HFFc6 (cell line): ENCODE measurements at regions not wholly inside any gene's neighbourhood (a gene's known extent, or its start where the extent isn't known, plus 50 kb on each side); places are given as distances from the start of the nearest gene placed in this dataset.

Experiments used
- DNase-seq: peaks from one replicate; pipeline ENCODE4 v3.0.0-alpha.2; 2018
- H3K27ac Mint-ChIP-seq: 2 replicates; pipeline ENCODE4 v1.8.0; 2020; ENCODE audit warnings: mild to moderate bottlenecking, mixed read lengths
- H3K27me3 Mint-ChIP-seq: 2 replicates; pipeline ENCODE4 v1.8.0; 2021; ENCODE audit warnings: mild to moderate bottlenecking, moderate library complexity, mixed read lengths; ENCODE audit not compliant: insufficient read depth
- H3K36me3 Mint-ChIP-seq: 2 replicates; pipeline ENCODE4 v1.8.0; 2021; ENCODE audit warnings: low read depth, mixed read lengths
- H3K4me1 Mint-ChIP-seq: 2 replicates; pipeline ENCODE4 v1.8.0; 2020; ENCODE audit warnings: low read depth, mixed read lengths
- H3K4me3 Mint-ChIP-seq: 2 replicates; pipeline ENCODE4 v1.8.0; 2020; ENCODE audit warnings: mild to moderate bottlenecking, moderate library complexity, mixed read lengths
- H3K9me3 Mint-ChIP-seq: 2 replicates; pipeline ENCODE4 v1.8.0; 2020; ENCODE audit warnings: mild to moderate bottlenecking, mixed read lengths
- CTCF ChIP-seq: fragments of 200-600 bp; sonication (generic); IDR thresholded peaks from 2 replicates; pipeline ENCODE4 v1.5.0; 2021; ENCODE audit warnings: antibody characterized with exemption, mild to moderate bottlenecking

- no peak for DNase-seq
- Mint-ChIP-seq H3K27me3 (no peaks in the 10 kb centered on the region), H3K27ac (no peak overlapping the region), H3K4me1 (peaks cover 41% of the 10 kb centered on the region), H3K36me3 (no peaks in the 10 kb centered on the region), H3K9me3 (no peaks in the 10 kb centered on the region), H3K4me3 (no peak overlapping the region)
- TF ChIP-seq CTCF = no peak
Observed at GRCh38 chr4:106422766-106423165, 54.2 kb upstream of the GIMD1 start.

GRCh38 chr4:106421441-106422296, 53.1 kb upstream of the GIMD1 start:
- Mint-ChIP-seq H3K27ac (peak overlapping the region; percentile 36), H3K36me3 (no peaks in the 10 kb centered on the region), H3K4me3 (peak overlapping the region; percentile 59), H3K9me3 (no peaks in the 10 kb centered on the region), H3K27me3 (no peaks in the 10 kb centered on the region), H3K4me1 (peaks cover 41% of the 10 kb centered on the region)
- TF ChIP-seq CTCF = no peak
- DNase-seq = peak; percentile 28

DNA sequence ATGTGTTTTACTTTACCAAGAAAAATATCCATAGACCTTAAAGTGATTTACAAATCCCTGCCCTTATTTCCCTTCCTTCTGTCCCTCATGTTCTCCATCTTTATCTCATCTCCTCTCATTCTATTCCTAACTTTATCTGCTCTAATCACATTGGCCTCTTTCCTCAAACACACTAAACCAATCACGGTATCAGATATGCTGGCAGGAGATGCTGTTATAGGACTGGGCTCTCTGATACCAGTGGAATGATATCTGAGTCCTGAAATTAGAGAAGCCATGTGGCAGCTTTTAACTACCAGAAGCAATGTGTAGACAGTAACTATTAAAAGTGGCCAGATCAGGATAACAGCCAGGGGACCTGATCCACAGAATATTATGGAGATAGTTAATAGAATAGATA, 49.9 kb upstream of the GIMD1 start:
- Mint-ChIP-seq H3K27me3 (peaks cover 1% of the 10 kb centered on the region; the same call in 1 of the 2 replicates), H3K9me3 (no peaks in the 10 kb centered on the region), H3K4me1 (peaks cover 56% of the 10 kb centered on the region), H3K4me3 (no peak overlapping the region), H3K27ac (no peak overlapping the region), H3K36me3 (no peaks in the 10 kb centered on the region)
- DNase-seq = no peak
- TF ChIP-seq CTCF = no peak
